CD4-positive, alpha-beta memory T cell (primary cell): ENCODE measurements at regions not wholly inside any gene's neighbourhood (a gene's known extent, or its start where the extent isn't known, plus 50 kb on each side); places are given as distances from the start of the nearest gene placed in this dataset.

Experiments
- CTCF ChIA-PET: fragments of 350-600 bp; sonication (Branson Sonifier 250); formaldehyde crosslinking; loops from one replicate; lab custom pipeline; 2021; ENCODE audit warnings: inconsistent platforms; ENCODE audit not compliant: partially characterized antibody; lab: Charles Lee
- POLR2A ChIA-PET: fragments of 350-600 bp; sonication (Branson Sonifier 250); formaldehyde crosslinking; loops from one replicate; lab custom pipeline; 2021; ENCODE audit not compliant: partially characterized antibody; lab: Charles Lee
- DNase-seq, 5 donors: peaks; one replicate each; pipeline versions ENCODE4 v3.0.0 to v3.0.0-alpha.2; 2020 to 2022; ENCODE audit warnings: mixed read lengths in 1 of 5
- H3K27ac ChIP-seq: one replicate; pipeline ENCODE4 v1.7.0; 2013; ENCODE audit warnings: low read depth, low read length
- H3K27me3 ChIP-seq: 2 replicates; pipeline ENCODE4 v1.7.0; 2013; ENCODE audit warnings: mild to moderate bottlenecking, low read length, moderate library complexity; ENCODE audit not compliant: insufficient read depth
- H3K36me3 ChIP-seq: 2 replicates; pipeline ENCODE4 v1.7.0; 2013; ENCODE audit warnings: mild to moderate bottlenecking, low read length, moderate library complexity; ENCODE audit not compliant: insufficient read depth
- H3K4me1 ChIP-seq: 2 replicates; pipeline ENCODE4 v1.7.0; 2013; ENCODE audit warnings: mild to moderate bottlenecking, low read length, moderate library complexity; ENCODE audit not compliant: insufficient read depth
- H3K4me3 ChIP-seq, 2 donors: one replicate each; pipeline ENCODE4 v1.7.0; 2013; ENCODE audit warnings: low read length in 2 of 2, mild to moderate bottlenecking in 1 of 2
- H3K9me3 ChIP-seq, 2 donors: one replicate each; pipeline ENCODE4 v1.7.0; 2013; ENCODE audit warnings: low read length in 2 of 2, control low read depth in 1 of 2; ENCODE audit not compliant: control insufficient read depth in 1 of 2
- H3K27ac Mint-ChIP-seq, 7 donors: one replicate each; pipeline ENCODE4 v1.8.0; 2020 to 2021; ENCODE audit warnings: mixed read lengths in 7 of 7, mild to moderate bottlenecking in 6 of 7, inconsistent platforms in 3 of 7, moderate library complexity in 3 of 7
- H3K27me3 Mint-ChIP-seq, 2 donors: one replicate each; pipeline ENCODE4 v1.8.0; 2020 to 2021; ENCODE audit warnings: mixed read lengths in 2 of 2
- H3K36me3 Mint-ChIP-seq, 2 donors: one replicate each; pipeline ENCODE4 v1.8.0; 2020 to 2021; ENCODE audit warnings: mixed read lengths in 2 of 2, inconsistent platforms in 1 of 2, mild to moderate bottlenecking in 1 of 2
- H3K4me1 Mint-ChIP-seq, 4 donors: one replicate each; pipeline ENCODE4 v1.8.0; 2020 to 2021; ENCODE audit warnings: mixed read lengths in 4 of 4, mild to moderate bottlenecking in 1 of 4
- H3K4me3 Mint-ChIP-seq, 8 donors: one replicate each; pipeline ENCODE4 v1.8.0; 2020 to 2021; ENCODE audit warnings: mixed read lengths in 8 of 8, mild to moderate bottlenecking in 7 of 8, moderate library complexity in 6 of 8, inconsistent platforms in 3 of 8
- H3K9me3 Mint-ChIP-seq, 8 donors: one replicate each; pipeline ENCODE4 v1.8.0; 2020 to 2021; ENCODE audit warnings: mixed read lengths in 8 of 8, mild to moderate bottlenecking in 5 of 8, inconsistent platforms in 3 of 8, moderate library complexity in 1 of 8
- intact Hi-C: fragments of 100-400 bp; cut with micrococcal nuclease; formaldehyde crosslinking; loops from one replicate; pipeline ENCODE4 v1.15.1; 2023

DNA sequence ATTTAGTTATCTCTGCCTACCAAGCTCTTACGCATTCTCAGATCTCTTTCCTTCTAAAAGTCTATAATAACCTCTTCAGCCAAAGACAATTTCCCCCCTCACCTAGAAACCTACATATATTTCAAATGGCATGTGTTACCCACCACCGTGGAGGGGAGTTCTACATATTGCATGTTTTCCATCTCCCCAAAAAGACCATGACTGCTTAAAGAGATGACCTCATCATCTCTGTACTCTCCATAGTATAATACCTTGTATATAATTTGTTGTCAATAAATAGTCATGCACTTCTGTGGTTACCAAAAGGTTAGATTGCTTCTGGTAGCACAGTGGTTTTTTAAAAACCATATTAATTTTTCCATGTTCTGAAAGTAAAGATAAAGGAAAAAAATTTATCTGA, 148.4 kb downstream of the TBX18 start:
- Histone ChIP-seq H3K4me3 (no peak overlapping the region), H3K4me1 (no peaks in the 10 kb centered on the region), H3K27ac (no peak overlapping the region), H3K36me3 (no peaks in the 10 kb centered on the region), H3K9me3 (no peaks in the 10 kb centered on the region), H3K27me3 (no peaks in the 10 kb centered on the region)
- no peak for DNase-seq
- H3K27ac Mint-ChIP-seq: no peak overlapping the region
- ChIA-PET CTCF (no interaction called here), POLR2A (no interaction called here)
- no peaks in the 10 kb centered on the region for H3K4me1 Mint-ChIP-seq
- H3K27me3 Mint-ChIP-seq: no peaks in the 10 kb centered on the region
- H3K4me3 Mint-ChIP-seq: no peak overlapping the region
- no peaks in the 10 kb centered on the region for H3K36me3 Mint-ChIP-seq
- intact Hi-C loops: no loop called here
- peaks cover 0 to 10% (median 2%) of the 10 kb centered on the region in 8 donors for H3K9me3 Mint-ChIP-seq

DNA sequence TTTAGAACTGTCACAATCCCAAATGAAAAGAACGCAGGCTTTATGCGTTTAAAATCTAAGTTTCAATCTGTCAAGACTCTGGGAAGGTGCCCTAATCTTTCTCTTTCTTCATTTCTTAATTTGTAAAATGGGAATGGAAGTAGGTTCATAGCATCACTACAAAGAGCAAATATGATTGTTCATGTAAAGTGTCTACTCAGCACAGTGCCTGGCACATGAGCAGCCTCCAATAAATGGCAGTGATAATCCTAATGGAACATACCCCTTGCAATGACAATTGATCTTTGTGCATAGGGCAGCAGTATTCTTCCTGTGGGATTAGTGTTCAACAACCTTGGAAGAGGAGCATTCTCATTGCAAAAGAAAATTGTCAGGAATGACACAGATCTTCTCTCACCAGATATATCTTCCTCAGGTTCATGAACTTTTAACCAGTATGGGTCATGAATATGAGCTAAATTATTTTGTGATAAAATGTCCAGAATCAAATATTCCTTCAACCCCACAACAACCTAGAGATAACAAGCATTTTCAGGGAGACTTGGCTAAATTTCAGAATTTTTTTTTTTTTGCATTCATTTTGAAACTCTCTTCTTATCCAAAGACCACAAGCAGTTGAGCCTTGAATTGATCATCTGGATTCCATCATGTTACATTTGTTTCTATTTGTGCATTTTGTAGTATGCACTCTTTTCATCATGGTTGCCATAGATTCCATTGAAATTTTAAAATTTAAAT, 149.1 kb downstream of the TBX18 start:
- CTCF ChIA-PET: no interaction called here

DNA sequence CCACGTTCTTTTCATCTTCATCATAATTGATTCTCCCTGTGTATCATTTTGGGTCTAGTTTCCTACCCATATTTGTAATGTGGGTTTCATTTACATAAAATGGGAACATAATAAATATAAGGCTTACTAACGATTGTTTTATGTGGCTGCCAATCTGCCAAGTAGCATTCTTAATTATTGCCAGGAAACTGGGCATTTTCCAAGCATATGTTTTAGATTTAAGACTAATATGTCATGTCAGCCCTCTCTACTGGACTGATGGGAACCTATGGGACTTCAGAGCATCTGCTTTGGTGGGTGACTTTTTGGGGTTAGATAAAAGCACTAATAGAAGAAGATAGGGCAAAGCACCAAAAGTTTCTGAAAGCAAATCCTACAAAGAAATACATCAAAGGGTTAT, 157.5 kb downstream of the TBX18 start:
- Mint-ChIP-seq H3K4me3 (no peak overlapping the region), H3K27me3 (no peaks in the 10 kb centered on the region), H3K36me3 (no peaks in the 10 kb centered on the region), H3K9me3 (peaks cover 0 to 4% (median 0%) of the 10 kb centered on the region in 8 donors), H3K27ac (no peak overlapping the region), H3K4me1 (no peaks in the 10 kb centered on the region)
- intact Hi-C loops: no loop called here
- Histone ChIP-seq H3K27ac (no peak overlapping the region), H3K4me3 (no peak overlapping the region), H3K36me3 (no peaks in the 10 kb centered on the region), H3K27me3 (no peaks in the 10 kb centered on the region), H3K9me3 (no peaks in the 10 kb centered on the region), H3K4me1 (no peaks in the 10 kb centered on the region)
- POLR2A ChIA-PET: no interaction called here
- CTCF ChIA-PET: no interaction called here
- no peak for DNase-seq

More for the DNA sequence above, 149.1 kb downstream of the TBX18 start:
- H3K4me1 Mint-ChIP-seq: no peaks in the 10 kb centered on the region
- Histone ChIP-seq H3K4me3 (no peak overlapping the region), H3K9me3 (no peaks in the 10 kb centered on the region), H3K4me1 (no peaks in the 10 kb centered on the region), H3K27me3 (no peaks in the 10 kb centered on the region), H3K27ac (no peak overlapping the region), H3K36me3 (no peaks in the 10 kb centered on the region)
- DNase-seq: no peak
- H3K27ac Mint-ChIP-seq: no peak overlapping the region
- POLR2A ChIA-PET: no interaction called here
- intact Hi-C loops: no loop called here
- H3K27me3 Mint-ChIP-seq: no peaks in the 10 kb centered on the region
- H3K4me3 Mint-ChIP-seq: no peak overlapping the region
- no peaks in the 10 kb centered on the region for H3K36me3 Mint-ChIP-seq
- peaks cover 0 to 10% (median 1%) of the 10 kb centered on the region in 8 donors for H3K9me3 Mint-ChIP-seq

DNA sequence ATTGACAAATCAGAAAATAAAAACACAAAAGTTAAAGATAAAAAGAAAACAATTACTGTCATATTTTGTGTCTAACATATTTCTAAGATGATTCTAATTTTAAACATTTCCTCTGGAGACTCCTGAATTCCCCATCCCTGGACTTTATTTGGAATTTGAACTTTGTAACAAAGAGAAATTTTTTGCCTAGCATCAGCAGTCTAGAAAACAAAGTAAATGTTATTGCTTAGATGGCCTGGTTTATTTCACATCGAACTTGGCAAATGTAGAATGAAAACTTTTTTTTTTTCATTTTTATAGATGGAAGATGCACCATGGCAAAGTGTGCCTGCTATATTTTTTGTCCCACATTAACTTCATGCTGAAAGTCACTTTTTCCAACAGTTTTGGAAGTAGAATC, 159.1 kb downstream of the TBX18 start:
- Mint-ChIP-seq H3K27ac (no peak overlapping the region), H3K4me3 (no peak overlapping the region), H3K27me3 (no peaks in the 10 kb centered on the region), H3K4me1 (no peaks in the 10 kb centered on the region), H3K36me3 (no peaks in the 10 kb centered on the region), H3K9me3 (peaks cover 0 to 7% (median 2%) of the 10 kb centered on the region in 8 donors)
- Histone ChIP-seq H3K36me3 (no peaks in the 10 kb centered on the region), H3K4me3 (no peak overlapping the region), H3K4me1 (no peaks in the 10 kb centered on the region), H3K27me3 (no peaks in the 10 kb centered on the region), H3K9me3 (no peaks in the 10 kb centered on the region), H3K27ac (no peak overlapping the region)
- DNase-seq: no peak
- ChIA-PET POLR2A (no interaction called here), CTCF (no interaction called here)
- intact Hi-C loops: no loop called here

- Mint-ChIP-seq H3K27me3 (no peaks in the 10 kb centered on the region), H3K4me3 (no peak overlapping the region), H3K36me3 (no peaks in the 10 kb centered on the region), H3K9me3 (peaks cover 0 to 7% (median 4%) of the 10 kb centered on the region in 8 donors), H3K27ac (no peak overlapping the region), H3K4me1 (no peaks in the 10 kb centered on the region)
- Histone ChIP-seq H3K4me3 (no peak overlapping the region), H3K27me3 (no peaks in the 10 kb centered on the region), H3K4me1 (no peaks in the 10 kb centered on the region), H3K36me3 (no peaks in the 10 kb centered on the region), H3K9me3 (no peaks in the 10 kb centered on the region), H3K27ac (no peak overlapping the region)
- CTCF ChIA-PET: no interaction called here
- DNase-seq: no peak
- POLR2A ChIA-PET: no interaction called here
- intact Hi-C loops: no loop called here
These were observed 163.0 kb downstream of the TBX18 start for GRCh38 chr6:84601366-84601765.

- intact Hi-C loops: no loop called here
- ChIA-PET POLR2A (no interaction called here), CTCF (no interaction called here)
- Histone ChIP-seq H3K9me3 (no peaks in the 10 kb centered on the region), H3K27ac (no peak overlapping the region), H3K27me3 (no peaks in the 10 kb centered on the region), H3K36me3 (no peaks in the 10 kb centered on the region), H3K4me1 (no peaks in the 10 kb centered on the region), H3K4me3 (no peak overlapping the region)
- Mint-ChIP-seq H3K4me1 (no peaks in the 10 kb centered on the region), H3K9me3 (peaks cover 0 to 7% (median 5%) of the 10 kb centered on the region in 8 donors), H3K27me3 (no peaks in the 10 kb centered on the region), H3K4me3 (no peak overlapping the region), H3K36me3 (no peaks in the 10 kb centered on the region), H3K27ac (no peak overlapping the region)
- DNase-seq: no peak
These were observed 164.4 kb downstream of the TBX18 start for GRCh38 chr6:84599991-84600390.

- Mint-ChIP-seq H3K4me1 (no peaks in the 10 kb centered on the region), H3K9me3 (peaks cover 0 to 6% (median 3%) of the 10 kb centered on the region in 8 donors), H3K4me3 (no peak overlapping the region), H3K36me3 (no peaks in the 10 kb centered on the region), H3K27me3 (no peaks in the 10 kb centered on the region), H3K27ac (no peak overlapping the region)
- intact Hi-C loops: no loop called here
- DNase-seq: no peak
- no peaks in the 10 kb centered on the region for H3K27me3 ChIP-seq
- no peaks in the 10 kb centered on the region for H3K4me1 ChIP-seq
- no peak overlapping the region for H3K27ac ChIP-seq
- H3K4me3 ChIP-seq: no peak overlapping the region
- H3K9me3 ChIP-seq: no peaks in the 10 kb centered on the region
- CTCF ChIA-PET: no interaction called here
- no peaks in the 10 kb centered on the region for H3K36me3 ChIP-seq
- POLR2A ChIA-PET: no interaction called here
These were observed 167.0 kb downstream of the TBX18 start for GRCh38 chr6:84597238-84597875.
